ENCODE measurements at regions not wholly inside any gene's neighbourhood (a gene's known extent, or its start where the extent isn't known, plus 50 kb on each side); places are given as distances from the start of the nearest gene placed in this dataset.

DNA sequence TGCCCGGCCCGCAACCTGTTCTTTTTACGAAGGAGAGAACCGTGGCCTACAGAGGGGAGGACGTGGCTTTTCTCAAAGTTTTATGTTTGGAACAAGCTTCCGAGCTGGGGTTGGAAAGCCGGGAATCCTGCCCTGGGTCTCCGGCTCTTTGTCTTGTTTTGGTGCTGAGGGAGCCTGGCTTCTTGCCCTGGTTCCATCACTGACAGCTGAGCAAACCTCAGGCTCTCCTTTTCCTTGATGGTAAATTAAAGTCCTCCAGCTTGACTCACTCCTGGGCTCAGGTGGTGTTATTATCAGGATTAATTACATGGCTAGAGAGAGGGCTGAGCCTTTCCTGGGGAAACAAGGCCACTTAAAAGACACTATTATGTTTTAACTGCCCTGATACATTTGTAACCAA is 289.5 kb upstream of the RGMA start:
- no TSS peak for BruUV-seq (replicated peaks)
- no peak overlapping the region for H3K4me3 ChIP-seq
- ATAC-seq (no peak), FAIRE-seq (no peak), DNase-seq (ENCODE audit: extremely low read depth in 1 of 4, low spot score in 3 of 4) (no peak)
- no peaks in the 10 kb centered on the region for H3K79me2 ChIP-seq (ENCODE audit: control insufficient read depth, insufficient read depth, low read length)
- H3K27ac ChIP-seq (ENCODE audit: extremely low read depth, low read depth, low read length) = no peak overlapping the region
- no peak overlapping the region for H3K9ac ChIP-seq (ENCODE audit: insufficient read depth in 1 of 2, low read depth in 2 of 2, low read length in 2 of 2)
- in situ Hi-C loops (cut with MboI) (no loop called here), intact Hi-C loops (cut with micrococcal nuclease) (no loop called here)
- no peaks in the 10 kb centered on the region for H4K20me1 ChIP-seq (replicated peaks; ENCODE audit: control insufficient read depth, insufficient read depth, low read length)
- H3K9me3 ChIP-seq (replicated peaks; ENCODE audit: control insufficient read depth, insufficient read depth, low read depth, low read length) = no peaks in the 10 kb centered on the region
- H3K36me3 ChIP-seq (ENCODE audit: control insufficient read depth, insufficient read depth, low read length) = no peaks in the 10 kb centered on the region
- H3K4me2 ChIP-seq (ENCODE audit: insufficient read depth, low read length) = no peak overlapping the region
- H3K4me1 ChIP-seq (replicated peaks in 1 of 2; ENCODE audit: control insufficient read depth in 2 of 2, insufficient read depth in 2 of 2, low read length in 2 of 2) = no peaks in the 10 kb centered on the region
- CTCF ChIA-PET (ENCODE audit: low intra/inter-chr PET ratio) = no interaction called here
- POLR2A ChIA-PET = no interaction called here
- no peak overlapping the region for H2AFZ ChIP-seq (ENCODE audit: low read depth, low read length)
- 0% methylated on average over 8 of the region's 8 CpGs for WGBS (ENCODE audit: insufficient coverage, low coverage, missing lambda C conversion rate)
- H3K9me1 ChIP-seq (ENCODE audit: control insufficient read depth, insufficient read depth, low read length) = no peaks in the 10 kb centered on the region
- H3K27me3 ChIP-seq (ENCODE audit: control insufficient read depth in 2 of 2, insufficient read depth in 2 of 2, low read length in 2 of 2) = no peaks in the 10 kb centered on the region
- TF ChIP-seq, protein P1, sequence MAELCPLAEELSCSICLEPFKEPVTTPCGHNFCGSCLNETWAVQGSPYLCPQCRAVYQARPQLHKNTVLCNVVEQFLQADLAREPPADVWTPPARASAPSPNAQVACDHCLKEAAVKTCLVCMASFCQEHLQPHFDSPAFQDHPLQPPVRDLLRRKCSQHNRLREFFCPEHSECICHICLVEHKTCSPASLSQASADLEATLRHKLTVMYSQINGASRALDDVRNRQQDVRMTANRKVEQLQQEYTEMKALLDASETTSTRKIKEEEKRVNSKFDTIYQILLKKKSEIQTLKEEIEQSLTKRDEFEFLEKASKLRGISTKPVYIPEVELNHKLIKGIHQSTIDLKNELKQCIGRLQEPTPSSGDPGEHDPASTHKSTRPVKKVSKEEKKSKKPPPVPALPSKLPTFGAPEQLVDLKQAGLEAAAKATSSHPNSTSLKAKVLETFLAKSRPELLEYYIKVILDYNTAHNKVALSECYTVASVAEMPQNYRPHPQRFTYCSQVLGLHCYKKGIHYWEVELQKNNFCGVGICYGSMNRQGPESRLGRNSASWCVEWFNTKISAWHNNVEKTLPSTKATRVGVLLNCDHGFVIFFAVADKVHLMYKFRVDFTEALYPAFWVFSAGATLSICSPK (IDR thresholded peaks at IDR 0.05; ENCODE audit: borderline replicate concordance) = no peak
- TF ChIP-seq GABPA (tag; conservative IDR thresholded peaks at IDR 0.05; ENCODE audit: low read depth) = no peak
- TF ChIP-seq, protein P2, sequence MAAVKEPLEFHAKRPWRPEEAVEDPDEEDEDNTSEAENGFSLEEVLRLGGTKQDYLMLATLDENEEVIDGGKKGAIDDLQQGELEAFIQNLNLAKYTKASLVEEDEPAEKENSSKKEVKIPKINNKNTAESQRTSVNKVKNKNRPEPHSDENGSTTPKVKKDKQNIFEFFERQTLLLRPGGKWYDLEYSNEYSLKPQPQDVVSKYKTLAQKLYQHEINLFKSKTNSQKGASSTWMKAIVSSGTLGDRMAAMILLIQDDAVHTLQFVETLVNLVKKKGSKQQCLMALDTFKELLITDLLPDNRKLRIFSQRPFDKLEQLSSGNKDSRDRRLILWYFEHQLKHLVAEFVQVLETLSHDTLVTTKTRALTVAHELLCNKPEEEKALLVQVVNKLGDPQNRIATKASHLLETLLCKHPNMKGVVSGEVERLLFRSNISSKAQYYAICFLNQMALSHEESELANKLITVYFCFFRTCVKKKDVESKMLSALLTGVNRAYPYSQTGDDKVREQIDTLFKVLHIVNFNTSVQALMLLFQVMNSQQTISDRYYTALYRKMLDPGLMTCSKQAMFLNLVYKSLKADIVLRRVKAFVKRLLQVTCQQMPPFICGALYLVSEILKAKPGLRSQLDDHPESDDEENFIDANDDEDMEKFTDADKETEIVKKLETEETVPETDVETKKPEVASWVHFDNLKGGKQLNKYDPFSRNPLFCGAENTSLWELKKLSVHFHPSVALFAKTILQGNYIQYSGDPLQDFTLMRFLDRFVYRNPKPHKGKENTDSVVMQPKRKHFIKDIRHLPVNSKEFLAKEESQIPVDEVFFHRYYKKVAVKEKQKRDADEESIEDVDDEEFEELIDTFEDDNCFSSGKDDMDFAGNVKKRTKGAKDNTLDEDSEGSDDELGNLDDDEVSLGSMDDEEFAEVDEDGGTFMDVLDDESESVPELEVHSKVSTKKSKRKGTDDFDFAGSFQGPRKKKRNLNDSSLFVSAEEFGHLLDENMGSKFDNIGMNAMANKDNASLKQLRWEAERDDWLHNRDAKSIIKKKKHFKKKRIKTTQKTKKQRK (IDR thresholded peaks at IDR 0.05; ENCODE audit: borderline replicate concordance, low read depth, low read length) = no peak
- no peak for TF ChIP-seq NEUROD1 (IDR thresholded peaks at IDR 0.05; ENCODE audit: borderline replicate concordance, low read depth, low read length, partially characterized antibody)
- TF ChIP-seq, protein P3, sequence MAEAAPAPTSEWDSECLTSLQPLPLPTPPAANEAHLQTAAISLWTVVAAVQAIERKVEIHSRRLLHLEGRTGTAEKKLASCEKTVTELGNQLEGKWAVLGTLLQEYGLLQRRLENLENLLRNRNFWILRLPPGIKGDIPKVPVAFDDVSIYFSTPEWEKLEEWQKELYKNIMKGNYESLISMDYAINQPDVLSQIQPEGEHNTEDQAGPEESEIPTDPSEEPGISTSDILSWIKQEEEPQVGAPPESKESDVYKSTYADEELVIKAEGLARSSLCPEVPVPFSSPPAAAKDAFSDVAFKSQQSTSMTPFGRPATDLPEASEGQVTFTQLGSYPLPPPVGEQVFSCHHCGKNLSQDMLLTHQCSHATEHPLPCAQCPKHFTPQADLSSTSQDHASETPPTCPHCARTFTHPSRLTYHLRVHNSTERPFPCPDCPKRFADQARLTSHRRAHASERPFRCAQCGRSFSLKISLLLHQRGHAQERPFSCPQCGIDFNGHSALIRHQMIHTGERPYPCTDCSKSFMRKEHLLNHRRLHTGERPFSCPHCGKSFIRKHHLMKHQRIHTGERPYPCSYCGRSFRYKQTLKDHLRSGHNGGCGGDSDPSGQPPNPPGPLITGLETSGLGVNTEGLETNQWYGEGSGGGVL (CRISPR knock-in tag; IDR thresholded peaks at IDR 0.05) = no peak
- TF ChIP-seq, protein P4, sequence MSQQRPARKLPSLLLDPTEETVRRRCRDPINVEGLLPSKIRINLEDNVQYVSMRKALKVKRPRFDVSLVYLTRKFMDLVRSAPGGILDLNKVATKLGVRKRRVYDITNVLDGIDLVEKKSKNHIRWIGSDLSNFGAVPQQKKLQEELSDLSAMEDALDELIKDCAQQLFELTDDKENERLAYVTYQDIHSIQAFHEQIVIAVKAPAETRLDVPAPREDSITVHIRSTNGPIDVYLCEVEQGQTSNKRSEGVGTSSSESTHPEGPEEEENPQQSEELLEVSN (IDR thresholded peaks at IDR 0.05; ENCODE audit: borderline replicate concordance in 1 of 2, extremely low read depth in 1 of 2, insufficient read depth in 1 of 2, insufficient read length in 1 of 2, low read depth in 1 of 2, low read length in 1 of 2, poor library complexity in 1 of 2, severe bottlenecking in 1 of 2) = no peak
- TF ChIP-seq, protein P5, sequence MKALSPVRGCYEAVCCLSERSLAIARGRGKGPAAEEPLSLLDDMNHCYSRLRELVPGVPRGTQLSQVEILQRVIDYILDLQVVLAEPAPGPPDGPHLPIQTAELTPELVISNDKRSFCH (CRISPR knock-in tag; IDR thresholded peaks at IDR 0.05) = no peak
- TF ChIP-seq, protein P5 (tag; IDR thresholded peaks at IDR 0.05) = no peak
- TF ChIP-seq LEF1 (IDR thresholded peaks at IDR 0.05) = no peak
- TF ChIP-seq, protein P6, sequence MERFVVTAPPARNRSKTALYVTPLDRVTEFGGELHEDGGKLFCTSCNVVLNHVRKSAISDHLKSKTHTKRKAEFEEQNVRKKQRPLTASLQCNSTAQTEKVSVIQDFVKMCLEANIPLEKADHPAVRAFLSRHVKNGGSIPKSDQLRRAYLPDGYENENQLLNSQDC (CRISPR knock-in tag; IDR thresholded peaks at IDR 0.05) = no peak
- TF ChIP-seq PHB2 (IDR thresholded peaks at IDR 0.05; ENCODE audit: low read depth) = no peak
- TF ChIP-seq DACH1 (IDR thresholded peaks at IDR 0.05; ENCODE audit: partially characterized antibody) = no peak
- TF ChIP-seq ZFPM2 (CRISPR knock-in tag; IDR thresholded peaks at IDR 0.05) = no peak
- no peak for TF ChIP-seq CREB1 (IDR thresholded peaks at IDR 0.05)
- no peak for TF ChIP-seq CREB1 (CRISPR knock-in tag; IDR thresholded peaks at IDR 0.05)

All from K562 (cell line).